ENCODE measurements at regions not wholly inside any gene's neighbourhood (a gene's known extent, or its start where the extent isn't known, plus 50 kb on each side); places are given as distances from the start of the nearest gene placed in this dataset.

DNA sequence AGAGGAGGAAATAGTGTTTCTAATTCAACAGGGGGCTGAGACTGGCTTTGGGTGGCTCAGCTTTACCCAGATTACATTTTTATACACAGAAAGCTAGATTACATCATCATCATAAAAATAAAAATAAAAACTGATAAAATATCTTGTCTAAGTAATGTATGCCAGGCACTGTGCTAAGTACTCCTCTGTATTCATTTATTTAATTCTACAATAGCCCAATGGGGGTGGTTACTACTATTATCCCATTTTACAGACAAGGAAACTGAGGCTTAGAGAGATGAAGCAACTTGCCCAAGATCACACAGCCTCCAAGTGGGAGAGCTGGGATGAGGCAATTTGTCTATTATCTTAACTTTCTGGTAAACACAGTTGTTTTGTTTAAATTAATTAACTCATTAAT is 62.3 kb upstream of the ECE1 start:
- TF ChIP-seq CTCF (IDR thresholded peaks at IDR 0.05; ENCODE audit: low read length) (no peak), EZH2 (IDR thresholded peaks at IDR 0.05; ENCODE audit: borderline replicate concordance, low read length) (no peak)
